ENCODE measurements at regions not wholly inside any gene's neighbourhood (a gene's known extent, or its start where the extent isn't known, plus 50 kb on each side); places are given as distances from the start of the nearest gene placed in this dataset.

DNA sequence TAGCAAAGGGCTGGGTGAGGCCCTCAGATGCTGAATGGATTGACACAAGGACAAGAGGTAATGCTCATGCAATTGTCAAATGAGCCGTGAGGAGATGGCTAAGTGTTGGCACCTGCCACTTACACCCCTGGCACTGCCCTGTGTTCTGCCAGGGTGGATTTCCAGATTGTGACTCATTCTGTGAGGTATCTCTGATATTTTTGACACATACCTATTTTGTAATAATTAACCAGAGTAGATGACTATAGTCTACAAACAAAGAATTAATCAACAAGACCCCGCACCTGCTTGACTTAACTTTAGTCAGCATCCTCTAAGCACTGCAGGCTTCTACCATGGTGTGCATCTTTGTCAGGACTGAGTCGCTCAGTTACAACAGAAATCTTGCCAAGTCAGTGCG, 200.8 kb downstream of the DIRAS2 start:
- Histone ChIP-seq H3K9me2 (ENCODE audit: insufficient read depth, low read length) (no peaks in the 10 kb centered on the region), H3K4me3 (ENCODE audit: low read length) (no peak overlapping the region), H3K9me3 (ENCODE audit: low read length) (no peaks in the 10 kb centered on the region), H3K27ac (ENCODE audit: low read length) (no peak overlapping the region), H3K79me2 (replicated peaks; ENCODE audit: insufficient read depth, low read length) (no peaks in the 10 kb centered on the region), H3K27me3 (ENCODE audit: insufficient read depth, low read depth, low read length) (no peaks in the 10 kb centered on the region), H4K20me1 (ENCODE audit: insufficient read depth) (no peaks in the 10 kb centered on the region), H2AFZ (ENCODE audit: low read depth, low read length) (no peak overlapping the region), H3K4me2 (ENCODE audit: low read length) (no peak overlapping the region), H3F3A (ENCODE audit: insufficient read depth, low read length, poor library complexity, severe bottlenecking) (no peaks in the 10 kb centered on the region), H3K36me3 (ENCODE audit: insufficient read depth, low read length) (no peaks in the 10 kb centered on the region), H3K9ac (ENCODE audit: low read length) (no peak overlapping the region)
- no peak for TF ChIP-seq POLR2AphosphoS5 (IDR thresholded peaks at IDR 0.05)
- no peak for TF ChIP-seq EP300 (conservative IDR thresholded peaks at IDR 0.05; ENCODE audit: poor library complexity, severe bottlenecking)

DNA sequence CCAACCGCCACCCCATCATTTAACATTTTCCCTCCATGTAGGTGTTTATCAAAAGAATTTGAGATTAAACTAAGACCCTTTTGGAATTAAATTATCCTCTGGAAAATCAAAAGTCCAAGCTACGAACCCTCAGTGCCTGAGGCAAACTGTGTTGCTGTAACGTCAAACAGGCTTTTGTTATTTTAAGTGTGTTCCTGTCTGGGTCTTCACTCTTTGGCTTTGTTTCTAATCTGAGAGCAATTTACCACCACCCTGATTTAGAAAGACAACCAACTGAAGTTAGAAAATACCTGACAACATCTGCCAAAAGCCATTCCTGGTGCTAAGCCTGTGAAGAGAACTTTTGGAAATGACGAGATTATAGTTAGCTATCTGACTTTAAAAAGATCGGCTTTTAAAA, 199.9 kb downstream of the DIRAS2 start:
- Histone ChIP-seq H3K9me3 (ENCODE audit: low read length) (no peaks in the 10 kb centered on the region), H3K9me2 (ENCODE audit: insufficient read depth, low read length) (no peaks in the 10 kb centered on the region), H3K36me3 (ENCODE audit: insufficient read depth, low read length) (no peaks in the 10 kb centered on the region), H3K79me2 (replicated peaks; ENCODE audit: insufficient read depth, low read length) (no peaks in the 10 kb centered on the region), H3K27ac (ENCODE audit: low read length) (no peak overlapping the region), H3K4me3 (ENCODE audit: low read length) (no peak overlapping the region), H3K9ac (ENCODE audit: low read length) (no peak overlapping the region), H4K20me1 (ENCODE audit: insufficient read depth) (no peaks in the 10 kb centered on the region), H3K27me3 (ENCODE audit: insufficient read depth, low read depth, low read length) (no peaks in the 10 kb centered on the region), H3F3A (ENCODE audit: insufficient read depth, low read length, poor library complexity, severe bottlenecking) (no peaks in the 10 kb centered on the region), H3K4me2 (ENCODE audit: low read length) (no peak overlapping the region), H2AFZ (ENCODE audit: low read depth, low read length) (no peak overlapping the region)
- TF ChIP-seq POLR2AphosphoS5 (IDR thresholded peaks at IDR 0.05): no peak
- TF ChIP-seq TAF1 (IDR thresholded peaks at IDR 0.05; ENCODE audit: low read depth): no peak

GRCh38 chr9:90444609-90445204, 197.9 kb downstream of the DIRAS2 start:
- Histone ChIP-seq H3K9ac (ENCODE audit: low read length) (no peak overlapping the region), H3K9me2 (ENCODE audit: insufficient read depth, low read length) (no peaks in the 10 kb centered on the region), H3K4me2 (ENCODE audit: low read length) (no peak overlapping the region), H3K27ac (ENCODE audit: low read length) (no peak overlapping the region), H3K79me2 (replicated peaks; ENCODE audit: insufficient read depth, low read length) (no peaks in the 10 kb centered on the region), H3K9me3 (ENCODE audit: low read length) (no peaks in the 10 kb centered on the region), H3F3A (ENCODE audit: insufficient read depth, low read length, poor library complexity, severe bottlenecking) (no peaks in the 10 kb centered on the region), H3K4me3 (ENCODE audit: low read length) (no peak overlapping the region), H2AFZ (ENCODE audit: low read depth, low read length) (no peak overlapping the region), H4K20me1 (ENCODE audit: insufficient read depth) (no peaks in the 10 kb centered on the region), H3K36me3 (ENCODE audit: insufficient read depth, low read length) (no peaks in the 10 kb centered on the region), H3K27me3 (ENCODE audit: insufficient read depth, low read depth, low read length) (no peaks in the 10 kb centered on the region)
- TF ChIP-seq EZH2 (IDR thresholded peaks at IDR 0.05; ENCODE audit: borderline replicate concordance, insufficient read depth, low read length, poor library complexity, severe bottlenecking) (no peak), POLR2AphosphoS5 (IDR thresholded peaks at IDR 0.05) (no peak), CTCF (IDR thresholded peaks at IDR 0.05; ENCODE audit: poor library complexity, severe bottlenecking) (no peak), TAF1 (IDR thresholded peaks at IDR 0.05; ENCODE audit: low read depth) (no peak), EP300 (conservative IDR thresholded peaks at IDR 0.05; ENCODE audit: poor library complexity, severe bottlenecking) (no peak), MXI1 (conservative IDR thresholded peaks at IDR 0.05; ENCODE audit: poor library complexity, severe bottlenecking) (no peak), REST (IDR thresholded peaks at IDR 0.05; ENCODE audit: borderline replicate concordance) (no peak), SMC3 (conservative IDR thresholded peaks at IDR 0.05; ENCODE audit: poor library complexity) (no peak), RAD21 (conservative IDR thresholded peaks at IDR 0.05) (no peak)
